Fibroblast of skin of right biceps (primary cell): ENCODE measurements at regions not wholly inside any gene's neighbourhood (a gene's known extent, or its start where the extent isn't known, plus 50 kb on each side); places are given as distances from the start of the nearest gene placed in this dataset.
"Not testable (repeated sequence)": the region's sequence is repeated elsewhere in the genome, so short reads cannot be mapped to it uniquely, and the experiment has no call there.

ENCODE experiments used
- DNase-seq: peaks from one replicate; pipeline ENCODE4 v3.0.0-alpha.2; 2013

- no peak for DNase-seq
Observed at GRCh38 chr18:11372163-11372562, 222.8 kb upstream of the PIEZO2 start.

DNA sequence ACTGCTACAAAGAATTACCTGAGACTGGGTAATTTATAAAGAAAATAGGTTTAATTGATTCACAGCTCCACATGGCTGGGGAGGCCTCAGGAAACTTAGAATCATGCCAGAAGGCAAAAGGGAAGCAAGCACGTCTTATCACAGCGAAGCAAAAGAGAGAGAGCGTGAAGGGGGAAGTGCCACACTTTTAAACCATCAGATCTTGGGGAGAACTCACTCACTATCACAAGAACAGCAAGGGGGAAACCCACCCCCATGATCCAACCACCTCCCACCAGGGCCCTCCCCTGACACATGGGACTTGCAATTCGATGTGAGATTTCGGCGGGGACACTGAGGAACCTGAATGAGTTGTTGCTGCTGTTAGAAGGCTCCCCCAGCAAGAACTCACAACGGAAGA is 220.2 kb upstream of the PIEZO2 start:
- no peak for DNase-seq

DNA sequence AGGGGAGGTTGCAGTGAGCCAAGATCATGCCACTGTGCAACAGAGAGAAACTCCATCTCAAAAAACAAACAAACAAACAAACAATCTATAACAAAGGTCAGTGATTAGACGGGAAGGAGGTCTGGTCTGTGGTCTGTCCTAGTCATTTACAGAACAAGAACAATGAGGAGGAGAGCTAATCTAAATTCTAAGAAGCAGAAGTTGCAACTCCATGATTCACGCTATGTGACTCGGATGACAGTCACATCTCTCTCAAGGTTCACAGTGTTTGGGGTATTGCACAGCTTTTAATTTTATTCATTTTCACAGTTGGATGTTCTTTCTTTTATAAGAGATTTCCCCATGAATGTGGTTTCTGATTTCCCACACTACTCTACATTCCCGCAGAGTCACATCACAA is 218.7 kb upstream of the PIEZO2 start:
- DNase-seq, result peak; percentile 55

- DNase-seq, result no peak
Observed at GRCh38 chr18:11367351-11367750, 218.0 kb upstream of the PIEZO2 start.

DNA sequence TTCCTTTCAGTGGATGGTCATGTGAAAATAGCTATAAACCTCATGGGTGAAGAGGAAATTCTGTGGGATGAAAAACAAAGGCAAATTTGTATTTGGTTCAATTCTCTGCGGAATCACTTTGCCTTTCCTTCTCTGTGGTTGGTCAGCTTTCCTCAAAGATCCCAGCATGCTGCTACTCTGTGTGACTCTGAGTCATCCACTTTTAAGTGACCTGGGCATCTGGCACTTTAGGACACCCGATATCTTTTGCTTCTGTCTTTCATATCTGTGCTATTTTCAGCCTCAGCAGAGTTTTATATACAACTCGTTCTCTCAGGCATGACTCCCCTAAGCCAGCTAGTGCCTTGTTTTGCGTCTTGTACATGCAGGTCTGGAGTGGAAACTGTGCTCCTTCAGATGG is 217.0 kb upstream of the PIEZO2 start:
- DNase-seq, result peak; percentile 12

DNA sequence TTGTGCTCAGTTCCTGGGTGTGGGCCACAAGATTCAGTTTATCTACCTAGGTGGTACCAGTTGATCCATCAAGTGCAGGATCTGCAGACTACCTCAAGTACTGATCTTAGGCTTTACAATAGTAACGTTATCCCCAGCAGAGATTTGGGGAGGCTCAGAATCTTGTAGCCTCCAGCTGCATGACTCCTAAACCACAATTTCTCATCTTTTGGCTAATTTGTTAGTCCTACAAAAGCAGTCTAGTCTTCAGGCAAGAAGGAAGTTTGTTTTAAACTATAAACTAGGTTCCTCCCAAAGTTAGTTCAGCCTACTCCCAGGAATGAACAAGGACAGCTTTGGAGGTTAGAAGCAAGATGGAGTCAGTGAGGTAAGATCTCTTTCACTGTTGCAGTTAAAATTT is 213.5 kb upstream of the PIEZO2 start:
- DNase-seq, result no peak

DNA sequence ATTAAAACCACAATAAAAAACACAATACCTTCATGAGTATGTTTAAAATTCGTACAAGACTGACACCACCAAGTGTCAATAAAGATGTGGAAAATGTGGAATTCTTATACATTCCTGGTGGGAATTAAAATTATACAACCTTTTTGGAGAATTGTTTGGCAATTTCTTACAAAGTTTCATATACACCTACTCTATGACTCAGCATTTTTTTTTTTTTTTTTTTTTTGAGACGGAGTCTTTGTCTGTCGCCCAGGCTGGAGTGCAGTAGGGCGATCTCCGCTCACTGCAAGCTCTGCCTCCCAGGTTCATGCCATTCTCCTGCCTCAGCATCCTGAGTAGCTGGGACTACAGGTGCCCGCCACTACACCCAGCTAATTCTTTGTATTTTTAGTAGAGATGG is 212.5 kb upstream of the PIEZO2 start:
- DNase-seq, result not testable (repeated sequence)

DNA sequence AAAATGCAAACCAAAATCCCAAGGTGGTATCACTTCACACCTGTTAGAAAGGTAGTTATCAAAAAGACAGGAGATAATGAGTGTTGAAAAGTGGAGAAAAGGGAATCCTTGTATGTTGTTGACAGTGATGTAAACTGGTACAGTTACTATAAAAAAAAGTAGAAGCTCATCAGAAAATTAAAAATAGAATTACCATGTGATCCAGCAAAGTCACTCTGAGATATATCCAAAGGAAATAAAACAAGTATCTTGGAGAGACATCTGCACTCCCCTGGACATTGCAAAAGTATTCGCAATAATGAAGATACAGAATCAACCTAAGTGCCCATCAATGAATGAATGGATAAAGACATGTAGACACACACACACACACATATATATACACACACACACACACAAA is 208.3 kb upstream of the PIEZO2 start:
- DNase-seq, result no peak

DNA sequence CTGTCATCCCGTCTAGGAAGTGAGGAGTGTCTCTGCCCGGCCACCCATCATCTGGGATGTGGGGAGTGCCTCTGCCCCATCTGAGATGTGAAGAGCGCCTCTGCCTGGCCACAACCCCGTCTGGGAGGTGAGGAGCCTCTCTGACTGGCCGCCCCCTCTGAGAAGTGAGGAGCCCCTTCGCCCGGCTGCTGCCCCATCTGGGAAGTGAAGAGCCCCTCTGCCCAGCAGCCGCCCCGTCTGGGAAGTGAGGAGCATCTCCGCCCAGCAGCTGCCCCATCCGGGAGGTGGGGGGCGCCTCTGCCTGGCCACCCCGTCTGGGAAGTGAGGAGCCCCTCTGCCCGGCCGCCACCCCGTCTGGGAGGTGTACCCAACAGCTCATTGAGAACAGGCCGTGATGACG is 195.2 kb upstream of the PIEZO2 start:
- DNase-seq, result not testable (repeated sequence)

GRCh38 chr18:11343096-11343495 is 193.7 kb upstream of the PIEZO2 start:
- no peak for DNase-seq

DNA sequence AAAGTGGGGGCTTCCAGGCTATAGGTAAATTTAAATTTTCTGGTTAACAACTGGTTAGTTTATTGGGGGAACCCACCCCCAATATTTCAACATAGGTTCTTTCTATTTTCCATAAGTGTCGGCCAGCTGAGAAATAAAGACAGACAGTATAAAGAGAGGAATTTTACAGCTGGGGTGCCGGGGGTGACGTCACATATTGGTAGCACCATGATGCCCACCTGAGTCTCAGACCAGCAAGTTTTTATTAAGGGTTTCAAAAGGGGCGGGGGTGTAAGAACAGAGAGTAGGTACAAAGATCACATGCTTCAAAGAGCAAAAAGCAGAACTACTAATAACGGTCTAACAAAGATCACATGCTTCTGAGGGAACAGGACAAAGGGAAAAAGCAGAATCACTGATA is 192.7 kb upstream of the PIEZO2 start:
- DNase-seq, result not testable (repeated sequence)

- peak; percentile 35 for DNase-seq
Observed at GRCh38 chr18:11339188-11339775, 189.9 kb upstream of the PIEZO2 start.

GRCh38 chr18:11336241-11336640 is 186.9 kb upstream of the PIEZO2 start:
- DNase-seq, result no peak

DNA sequence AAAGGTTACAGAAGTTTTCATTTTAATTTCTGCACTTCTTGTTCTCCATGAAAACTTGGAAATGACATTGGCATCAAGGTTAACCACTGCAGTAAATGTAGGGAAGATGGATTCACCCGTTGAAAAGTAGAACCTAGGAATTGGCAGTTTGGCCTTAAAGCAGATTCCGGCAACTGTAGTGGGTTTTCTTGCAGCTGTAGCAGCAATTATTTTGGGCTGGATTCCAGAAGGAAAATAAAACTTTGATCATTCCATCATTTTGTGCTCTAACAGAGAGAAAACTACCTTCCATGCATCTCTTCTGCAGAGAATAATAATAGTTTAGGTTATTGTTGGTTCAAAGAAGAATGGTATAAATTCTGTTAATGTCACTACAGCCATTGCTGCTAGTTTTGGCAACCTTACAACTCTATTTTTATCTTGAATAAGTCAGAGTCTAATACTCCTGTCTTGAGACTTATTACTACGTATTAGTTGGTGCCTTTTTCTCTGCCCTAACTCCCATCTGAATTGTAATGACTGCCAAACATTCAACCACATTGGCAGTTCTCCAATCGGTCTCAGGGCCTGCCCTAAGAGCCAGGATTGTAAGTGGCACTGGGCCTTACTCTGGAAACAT is 178.1 kb upstream of the PIEZO2 start:
- DNase-seq, result peak; percentile 64

GRCh38 chr18:11324956-11325882 is 175.8 kb upstream of the PIEZO2 start:
- peak; percentile 97 for DNase-seq

GRCh38 chr18:11324510-11324909 is 175.1 kb upstream of the PIEZO2 start:
- peak; percentile 49 for DNase-seq

DNA sequence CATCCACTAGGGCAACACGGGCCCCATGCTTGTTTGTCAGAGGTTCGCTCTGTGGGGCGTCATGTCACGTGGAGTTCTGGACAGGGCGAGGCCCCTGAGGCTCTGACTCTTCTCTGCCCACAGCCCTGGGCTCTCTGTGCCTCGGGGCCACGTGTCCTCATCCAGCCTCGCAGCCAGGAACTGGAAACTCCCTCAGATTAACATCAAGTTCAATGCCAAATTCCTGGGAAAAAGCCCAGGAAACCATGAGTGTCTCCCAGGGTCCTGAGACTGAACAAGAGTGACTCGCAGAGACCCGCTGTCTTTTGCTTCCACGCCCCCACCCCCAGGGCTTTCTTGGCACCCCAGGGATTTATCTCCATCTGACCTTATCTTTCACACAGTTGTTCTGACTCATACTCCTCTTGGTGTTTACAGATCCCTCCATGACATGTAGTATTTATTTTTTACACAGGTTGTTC is 174.0 kb upstream of the PIEZO2 start:
- DNase-seq, result peak; percentile 93

DNA sequence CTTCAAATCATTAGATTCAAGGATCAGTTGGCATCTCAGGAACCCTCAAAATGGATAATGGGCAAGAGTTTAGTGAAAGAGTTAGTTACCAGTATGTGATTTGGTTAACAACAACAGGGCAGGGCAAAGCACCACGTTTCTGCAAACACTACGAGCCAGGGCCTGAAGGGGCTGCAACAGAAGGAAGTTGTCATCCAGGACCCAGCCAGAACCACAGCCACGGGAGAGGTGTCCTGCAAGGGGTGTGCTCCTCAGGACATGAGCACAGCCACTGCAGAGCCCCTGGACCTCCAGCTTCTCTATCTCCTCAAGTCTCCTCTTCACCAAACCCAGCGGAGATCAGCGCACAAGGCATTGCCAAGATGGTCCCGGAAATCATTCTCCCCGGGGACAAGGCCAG is 173.3 kb upstream of the PIEZO2 start:
- no peak for DNase-seq

DNA sequence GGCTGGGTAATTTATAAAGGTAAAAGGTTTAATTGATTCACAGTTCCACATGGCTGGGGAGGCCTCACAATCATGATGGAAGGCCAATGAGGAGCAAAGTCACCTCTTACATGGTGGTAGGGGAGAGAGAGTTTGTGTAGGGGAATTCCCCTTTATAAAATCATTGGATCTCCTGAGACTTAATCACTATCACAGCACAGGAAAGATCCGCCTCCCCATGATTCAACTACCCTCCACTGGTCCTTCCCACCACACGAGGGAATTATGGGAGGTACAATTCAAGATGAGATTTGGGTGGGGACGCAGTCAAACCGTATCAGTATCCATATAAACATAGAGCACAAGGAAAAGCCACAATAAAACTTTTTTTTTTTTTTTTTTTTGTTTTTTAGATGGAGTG is 172.6 kb upstream of the PIEZO2 start:
- peak; percentile 31 for DNase-seq

- peak; percentile 93 for DNase-seq
Observed at GRCh38 chr18:11320986-11321385, 171.6 kb upstream of the PIEZO2 start.

GRCh38 chr18:11316546-11316945 is 167.2 kb upstream of the PIEZO2 start:
- DNase-seq, result no peak

GRCh38 chr18:11310476-11311086 is 161.2 kb upstream of the PIEZO2 start:
- peak; percentile 45 for DNase-seq

DNA sequence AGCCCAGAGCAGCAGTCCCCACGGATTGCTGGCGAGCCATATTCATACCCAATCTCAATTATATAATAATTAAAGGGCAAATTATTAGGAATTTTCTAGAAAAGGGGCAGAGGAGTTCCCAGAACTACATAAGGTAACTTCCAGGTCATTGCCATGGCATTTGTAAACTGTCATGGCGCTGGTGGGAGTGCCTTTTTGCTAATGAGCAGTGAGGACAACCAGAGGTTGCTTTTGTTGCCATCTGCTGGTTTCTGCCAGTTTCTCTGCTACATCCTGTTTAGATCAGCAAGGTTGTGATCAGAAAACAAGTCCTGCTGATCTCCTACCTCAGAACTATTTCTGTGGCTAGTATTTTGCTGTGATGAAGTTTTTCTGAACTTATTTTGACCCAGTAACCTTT is 159.8 kb upstream of the PIEZO2 start:
- DNase-seq, result peak; percentile 40
